Esophagus squamous epithelium (tissue), 4 donors: ENCODE measurements at regions not wholly inside any gene's neighbourhood (a gene's known extent, or its start where the extent isn't known, plus 50 kb on each side); places are given as distances from the start of the nearest gene placed in this dataset.

Source experiments
- CTCF ChIP-seq, 6 experiments: fragments of 450-650 bp in 4 of 6; fragments of 200-600 bp in 2 of 6; sonication (generic) in 2 of 6; IDR thresholded peaks; one replicate each; pipeline ENCODE4 v1.5.1; 2016 to 2019; ENCODE audit warnings: antibody characterized with exemption in 6 of 6, mild to moderate bottlenecking in 4 of 6, moderate library complexity in 4 of 6
- POLR2A ChIP-seq, 4 donors: fragments of 450-650 bp; IDR thresholded peaks; one replicate each; pipeline ENCODE4 v1.6.1; 2017; ENCODE audit warnings: antibody characterized with exemption in 4 of 4, mild to moderate bottlenecking in 4 of 4, moderate library complexity in 3 of 4

GRCh38 chr6:21505574-21505990 lies 88.0 kb upstream of the SOX4 start:
- no peak for TF ChIP-seq CTCF (IDR thresholded peaks at IDR 0.05)
- TF ChIP-seq POLR2A (IDR thresholded peaks at IDR 0.05): no peak
